Keratinocyte (primary cell): ENCODE measurements at regions not wholly inside any gene's neighbourhood (a gene's known extent, or its start where the extent isn't known, plus 50 kb on each side); places are given as distances from the start of the nearest gene placed in this dataset.

Source experiments
- EZH2 ChIP-seq: IDR thresholded peaks from one replicate; pipeline ENCODE4 v1.6.1; 2012; ENCODE audit warnings: inconsistent platforms, mild to moderate bottlenecking, low read length, moderate library complexity
- TF ChIP-seq, protein P1 (sequence below), 3 experiments: IDR thresholded peaks in 1 of 3; conservative IDR thresholded peaks in 1 of 3; optimal IDR thresholded peaks in 1 of 3; 2 replicates in 2 of 3; 3 replicates in 1 of 3; pipeline versions ENCODE3 to v1.5.1; 2011; ENCODE audit warnings: low read length in 3 of 3, mild to moderate bottlenecking in 3 of 3, moderate library complexity in 2 of 3, control low read depth in 1 of 3, inconsistent platforms in 1 of 3; ENCODE audit not compliant: insufficient read depth in 2 of 3; ENCODE audit errors: extremely low read depth in 1 of 3

DNA sequence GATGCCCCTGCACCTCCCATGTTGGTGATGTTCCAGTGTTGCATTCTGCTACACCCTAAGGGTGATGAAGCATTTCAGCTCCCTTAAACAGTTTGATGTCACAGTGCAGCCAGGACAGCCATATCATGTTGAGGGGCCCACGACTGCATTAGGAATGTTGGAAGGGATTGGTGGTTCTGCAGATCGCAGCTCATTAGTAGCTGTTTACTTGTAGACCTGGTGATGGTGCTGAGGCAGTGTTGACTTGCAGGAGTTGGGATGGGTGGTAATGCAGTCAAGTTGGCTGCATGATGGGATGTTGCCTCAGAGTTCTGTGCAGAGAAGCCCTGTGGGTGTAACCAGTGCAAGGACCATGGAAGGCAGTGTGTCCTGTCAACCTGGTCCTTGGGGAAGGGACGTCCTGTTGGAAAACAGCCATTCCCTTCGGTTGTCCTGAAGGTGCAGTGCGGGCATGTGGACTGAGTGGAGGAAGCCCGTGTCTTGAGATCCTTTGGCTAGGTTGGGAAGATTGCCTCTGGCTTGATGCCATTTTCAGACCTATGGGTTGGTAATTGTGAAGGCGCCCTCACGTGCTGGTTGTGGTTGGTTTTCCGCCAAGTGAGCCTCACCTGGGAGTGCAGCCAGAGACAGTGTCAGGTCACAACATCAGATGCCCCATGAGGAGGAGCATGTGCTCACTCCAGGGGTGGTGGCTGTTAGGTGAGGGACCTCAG is 100.7 kb downstream of the SNRPN start:
- no peak for TF ChIP-seq EZH2
- TF ChIP-seq, protein P1, sequence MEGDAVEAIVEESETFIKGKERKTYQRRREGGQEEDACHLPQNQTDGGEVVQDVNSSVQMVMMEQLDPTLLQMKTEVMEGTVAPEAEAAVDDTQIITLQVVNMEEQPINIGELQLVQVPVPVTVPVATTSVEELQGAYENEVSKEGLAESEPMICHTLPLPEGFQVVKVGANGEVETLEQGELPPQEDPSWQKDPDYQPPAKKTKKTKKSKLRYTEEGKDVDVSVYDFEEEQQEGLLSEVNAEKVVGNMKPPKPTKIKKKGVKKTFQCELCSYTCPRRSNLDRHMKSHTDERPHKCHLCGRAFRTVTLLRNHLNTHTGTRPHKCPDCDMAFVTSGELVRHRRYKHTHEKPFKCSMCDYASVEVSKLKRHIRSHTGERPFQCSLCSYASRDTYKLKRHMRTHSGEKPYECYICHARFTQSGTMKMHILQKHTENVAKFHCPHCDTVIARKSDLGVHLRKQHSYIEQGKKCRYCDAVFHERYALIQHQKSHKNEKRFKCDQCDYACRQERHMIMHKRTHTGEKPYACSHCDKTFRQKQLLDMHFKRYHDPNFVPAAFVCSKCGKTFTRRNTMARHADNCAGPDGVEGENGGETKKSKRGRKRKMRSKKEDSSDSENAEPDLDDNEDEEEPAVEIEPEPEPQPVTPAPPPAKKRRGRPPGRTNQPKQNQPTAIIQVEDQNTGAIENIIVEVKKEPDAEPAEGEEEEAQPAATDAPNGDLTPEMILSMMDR (optimal IDR thresholded peaks at IDR 0.05 in 1 of 3, IDR thresholded peaks at IDR 0.05 in 1 of 3, conservative IDR thresholded peaks at IDR 0.05 in 1 of 3; ENCODE audit: extremely low read depth in 1 of 3, insufficient read depth in 2 of 3, low read length in 3 of 3): no peak
